Endothelial cell of umbilical vein (primary cell): ENCODE measurements at regions not wholly inside any gene's neighbourhood (a gene's known extent, or its start where the extent isn't known, plus 50 kb on each side); places are given as distances from the start of the nearest gene placed in this dataset.

Experiments
- BruUV-seq: library from RNA; stranded (reverse); fragments of 400-500 nt; replicated peaks from 2 replicates; lab custom pipeline; 2021; lab: Mats Ljungman, UMichigan
- CTCF ChIA-PET: fragments of 300-600, 350-600 bp; sonication (Branson Sonifier 250); formaldehyde crosslinking; loops from one replicate; lab custom pipeline; 2021; ENCODE audit warnings: antibody characterized with exemption, inconsistent platforms; lab: Charles Lee
- POLR2A ChIA-PET: fragments of 300-600, 350-600 bp; sonication (Branson Sonifier 250); formaldehyde crosslinking; loops from one replicate; lab custom pipeline; 2021; ENCODE audit warnings: antibody characterized with exemption, inconsistent platforms; lab: Charles Lee
- DNase-seq: peaks from one replicate; pipeline ENCODE4 v3.0.0-alpha.2; 2011; ENCODE audit warnings: low read depth, low spot score
- FAIRE-seq: peaks from 2 replicates; lab custom pipeline; 2011; peaks lifted over from hg19 to GRCh38; lab: Jason Lieb, UNC
- H2AFZ ChIP-seq: 2 replicates; pipeline ENCODE4 v1.6.0; 2012; ENCODE audit warnings: low read depth, low read length, control low read depth, inconsistent platforms
- H3K27ac ChIP-seq: 2 replicates; pipeline ENCODE4 v1.5.1; 2011; ENCODE audit warnings: low read depth, mild to moderate bottlenecking, control low read depth, low read length, moderate library complexity; ENCODE audit not compliant: insufficient read depth
- H3K27me3 ChIP-seq, 2 experiments: 2 replicates each; pipeline versions ENCODE4 v1.6.0 to v1.6.1; 2011; ENCODE audit warnings: low read length in 2 of 2, mixed read lengths in 1 of 2; ENCODE audit not compliant: control insufficient read depth in 2 of 2, insufficient read depth in 2 of 2
- H3K36me3 ChIP-seq, 2 experiments: 2 replicates in 1 of 2; 3 replicates in 1 of 2; pipeline ENCODE4 v1.5.1; 2011; ENCODE audit warnings: low read length in 2 of 2, mild to moderate bottlenecking in 1 of 2, moderate library complexity in 1 of 2; ENCODE audit not compliant: control insufficient read depth in 2 of 2, insufficient read depth in 2 of 2; ENCODE audit errors: extremely low read depth in 1 of 2
- H3K4me1 ChIP-seq: 3 replicates; pipeline ENCODE4 v1.5.1; 2011; ENCODE audit warnings: mild to moderate bottlenecking, low read length; ENCODE audit not compliant: control insufficient read depth, insufficient read depth; ENCODE audit errors: extremely low read depth
- H3K4me2 ChIP-seq: 2 replicates; pipeline ENCODE4 v1.6.1; 2011; ENCODE audit warnings: low read length, control low read depth, mixed read lengths; ENCODE audit not compliant: insufficient read depth
- H3K4me3 ChIP-seq, 3 experiments: fragments of 200-600 bp in 1 of 3; sonication (generic), shearing (Covaris generic) in 1 of 3; replicated peaks in 1 of 3; 2 replicates each; pipeline ENCODE4 v1.5.1; 2011 to 2016; ENCODE audit warnings: control low read depth in 3 of 3, low read length in 3 of 3, mild to moderate bottlenecking in 2 of 3, inconsistent platforms in 1 of 3, low read depth in 1 of 3, moderate library complexity in 1 of 3; ENCODE audit not compliant: insufficient read depth in 1 of 3
- H3K79me2 ChIP-seq: 2 replicates; pipeline ENCODE4 v1.6.0; 2012; ENCODE audit warnings: low read length, inconsistent platforms; ENCODE audit not compliant: control insufficient read depth, insufficient read depth
- H3K9ac ChIP-seq: replicated peaks from 2 replicates; pipeline ENCODE3; 2011; ENCODE audit warnings: low read length, control low read depth; ENCODE audit not compliant: insufficient read depth; ENCODE audit errors: extremely low read depth
- H3K9me1 ChIP-seq: replicated peaks from 3 replicates; pipeline ENCODE4 v1.6.0; 2011; ENCODE audit warnings: mild to moderate bottlenecking, low read length; ENCODE audit not compliant: control insufficient read depth, insufficient read depth; ENCODE audit errors: extremely low read depth
- H3K9me3 ChIP-seq: replicated peaks from 2 replicates; pipeline ENCODE4 v1.5.1; 2012; ENCODE audit warnings: low read length, inconsistent platforms; ENCODE audit not compliant: control insufficient read depth, insufficient read depth
- H4K20me1 ChIP-seq: replicated peaks from 2 replicates; pipeline ENCODE3; 2011; ENCODE audit warnings: mild to moderate bottlenecking, low read length; ENCODE audit not compliant: control insufficient read depth, insufficient read depth; ENCODE audit errors: extremely low read depth
- CTCF ChIP-seq, 2 donors: IDR thresholded peaks; 1 replicate in 1 of 2; 2 replicates in 1 of 2; pipeline ENCODE4 v1.5.1; 2011; ENCODE audit warnings: low read length in 2 of 2, mild to moderate bottlenecking in 2 of 2, moderate library complexity in 2 of 2, control low read depth in 1 of 2, inconsistent platforms in 1 of 2, low read depth in 1 of 2; ENCODE audit not compliant: insufficient read depth in 1 of 2; ENCODE audit errors: extremely low read depth in 1 of 2
- EZH2 ChIP-seq: IDR thresholded peaks from 2 replicates; pipeline ENCODE4 v1.6.1; 2012; ENCODE audit warnings: borderline replicate concordance, low read depth, mild to moderate bottlenecking, moderate library complexity, low read length, inconsistent platforms; ENCODE audit not compliant: severe bottlenecking
- FOS ChIP-seq: IDR thresholded peaks from 2 replicates; pipeline ENCODE4 v1.6.1; 2011; ENCODE audit warnings: mild to moderate bottlenecking, low read length, moderate library complexity, borderline replicate concordance; ENCODE audit not compliant: insufficient read depth
- GATA2 ChIP-seq: IDR thresholded peaks from 2 replicates; pipeline ENCODE4 v1.7.0; 2011; ENCODE audit warnings: low read depth, mild to moderate bottlenecking, moderate library complexity, mixed read lengths, low read length; ENCODE audit not compliant: insufficient read length, insufficient read depth
- JUN ChIP-seq: IDR thresholded peaks from 2 replicates; pipeline ENCODE4 v1.6.1; 2011; ENCODE audit warnings: borderline replicate concordance, low read depth; ENCODE audit not compliant: insufficient read length, insufficient read depth
- MAX ChIP-seq: IDR thresholded peaks from 2 replicates; pipeline ENCODE4 v1.6.1; 2011; ENCODE audit not compliant: insufficient read depth, insufficient read length
- MYC ChIP-seq: IDR thresholded peaks from one replicate; pipeline ENCODE4 v1.6.1; 2011; ENCODE audit warnings: mild to moderate bottlenecking, low read depth, low read length
- POLR2A ChIP-seq: IDR thresholded peaks from 2 replicates; pipeline ENCODE4 v1.6.1; 2012; ENCODE audit warnings: low read depth, mild to moderate bottlenecking, control low read depth, low read length
- POLR2AphosphoS5 ChIP-seq: IDR thresholded peaks from 2 replicates; pipeline ENCODE4 v1.6.1; 2012; ENCODE audit warnings: low read depth, mild to moderate bottlenecking, control low read depth, low read length, moderate library complexity; ENCODE audit not compliant: insufficient read depth
- dilution Hi-C: fragments of 300-500 bp; cut with MboI; formaldehyde crosslinking; loops from one replicate; pipeline ENCODE4 v1.15.0; 2019; ENCODE audit warnings: low sequenced_read_pairs; ENCODE audit not compliant: extremely low pct_ligation_motif_present
- intact Hi-C: fragments of 100-400 bp; cut with micrococcal nuclease; formaldehyde crosslinking; loops from one replicate; pipeline ENCODE4 v1.10.0; 2022

DNA sequence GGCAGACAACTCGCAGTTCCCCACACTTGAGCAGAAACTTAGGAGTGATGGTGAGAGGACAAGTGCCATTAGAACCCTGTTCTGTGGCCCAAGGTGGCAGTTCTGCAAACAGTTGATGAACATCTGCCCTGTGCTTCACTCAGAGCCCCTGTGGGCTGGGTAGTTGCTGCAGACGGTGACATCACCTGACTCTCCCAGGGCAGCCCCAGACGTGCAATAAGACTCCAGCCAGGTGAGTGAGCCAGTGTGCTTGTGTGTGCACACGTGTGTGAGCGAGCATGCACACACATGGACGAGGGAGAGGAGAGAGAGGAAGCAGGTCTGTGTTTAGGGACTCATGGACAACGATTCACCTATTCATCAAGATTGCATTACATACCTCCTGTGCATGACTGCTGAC, 136.0 kb upstream of the GLI2 start:
- intact Hi-C loops, result no loop called here
- Histone ChIP-seq H2AFZ (no peak overlapping the region), H3K9me3 (no peaks in the 10 kb centered on the region), H3K4me3 (no peak overlapping the region), H3K27me3 (no peaks in the 10 kb centered on the region), H3K4me2 (no peak overlapping the region), H3K79me2 (no peaks in the 10 kb centered on the region), H3K9ac (no peak overlapping the region), H3K4me1 (no peaks in the 10 kb centered on the region), H3K27ac (no peak overlapping the region), H4K20me1 (no peaks in the 10 kb centered on the region), H3K9me1 (no peaks in the 10 kb centered on the region), H3K36me3 (no peaks in the 10 kb centered on the region)
- TF ChIP-seq POLR2AphosphoS5, result no peak
- TF ChIP-seq FOS, result no peak
- TF ChIP-seq GATA2, result no peak
- TF ChIP-seq POLR2A, result no peak
- TF ChIP-seq EZH2, result no peak
- no peak for TF ChIP-seq MAX
- TF ChIP-seq JUN, result no peak
- TF ChIP-seq MYC, result no peak
- no peak for TF ChIP-seq CTCF (IDR thresholded peaks at IDR 0.05; ENCODE audit: extremely low read depth in 1 of 2, insufficient read depth in 1 of 2, low read depth in 1 of 2, low read length in 2 of 2)
- dilution Hi-C loops, result no loop called here
- DNase-seq (no peak), FAIRE-seq (no peak)
- POLR2A ChIA-PET, result no interaction called here
- CTCF ChIA-PET, result interaction anchor here (1.0 kb wide), 1 partner anchor 81 kb away, joined by 4 read pairs; no protein-coding TSS in a partner anchor
- BruUV-seq, result no TSS peak
